SK-N-SH (cell line): ENCODE measurements at regions not wholly inside any gene's neighbourhood (a gene's known extent, or its start where the extent isn't known, plus 50 kb on each side); places are given as distances from the start of the nearest gene placed in this dataset.

Experiments
- CTCF ChIA-PET: fragments of 300-600, 350-600 bp; formaldehyde crosslinking; extraction: SDS; loops from one replicate; lab custom pipeline; 2021; lab: Yijun Ruan, JAX
- POLR2A ChIA-PET: fragments of 350-600 bp; sonication (Branson Sonifier 250); formaldehyde crosslinking; extraction: SDS; loops from one replicate; lab custom pipeline; 2020; ENCODE audit warnings: antibody characterized with exemption, inconsistent platforms; lab: Yijun Ruan, JAX
- DNase-seq: peaks from one replicate; pipeline ENCODE4 v3.0.0; 2012
- H2AFZ ChIP-seq: fragments of 200-600 bp; sonication (generic); 2 replicates; pipeline ENCODE4 v1.8.1; 2016; ENCODE audit warnings: antibody characterized with exemption, mild to moderate bottlenecking, low read depth
- H3F3A ChIP-seq: fragments of 200-600 bp; sonication (generic); replicated peaks from 2 replicates; pipeline ENCODE3; 2016; ENCODE audit warnings: antibody characterized with exemption, mild to moderate bottlenecking; ENCODE audit not compliant: insufficient read depth
- H3K27ac ChIP-seq, 2 experiments: fragments of 200-500 bp in 1 of 2; fragments of 200-600 bp in 1 of 2; sonication (Bioruptor generic) in 1 of 2; sonication (generic), shearing (Covaris generic) in 1 of 2; 2 replicates each; pipeline versions ENCODE4 v1.5.1 to v1.6.1; 2014 to 2016; ENCODE audit warnings: low read depth in 2 of 2, inconsistent platforms in 1 of 2, low read length in 1 of 2, mild to moderate bottlenecking in 1 of 2, mixed read lengths in 1 of 2
- H3K27me3 ChIP-seq: fragments of 200-600 bp; sonication (generic), shearing (Covaris generic); 2 replicates; pipeline ENCODE4 v1.6.1; 2016; ENCODE audit warnings: mixed run types; ENCODE audit not compliant: insufficient read depth
- H3K36me3 ChIP-seq, 2 experiments: fragments of 200-500 bp in 1 of 2; fragments of 200-600 bp in 1 of 2; sonication (Bioruptor generic) in 1 of 2; sonication (generic) in 1 of 2; replicated peaks in 1 of 2; 2 replicates each; pipeline versions ENCODE3 to v1.5.1; 2014 to 2016; ENCODE audit warnings: low read length in 1 of 2, mild to moderate bottlenecking in 1 of 2; ENCODE audit not compliant: insufficient read depth in 2 of 2, control insufficient read depth in 1 of 2
- H3K4me1 ChIP-seq, 2 experiments: fragments of 200-500 bp in 1 of 2; fragments of 200-600 bp in 1 of 2; sonication (Bioruptor generic) in 1 of 2; sonication (generic), shearing (Covaris generic) in 1 of 2; 2 replicates each; pipeline versions ENCODE4 v1.5.1 to v1.6.1; 2014 to 2016; ENCODE audit warnings: low read depth in 1 of 2, low read length in 1 of 2, mixed run types in 1 of 2; ENCODE audit not compliant: insufficient read depth in 2 of 2, control insufficient read depth in 1 of 2
- H3K4me2 ChIP-seq: fragments of 200-600 bp; sonication (generic), shearing (Covaris generic); 2 replicates; pipeline ENCODE4 v1.6.1; 2017; ENCODE audit warnings: mixed run types
- H3K4me3 ChIP-seq, 2 experiments: fragments of 200-500 bp in 1 of 2; fragments of 200-600 bp in 1 of 2; sonication (Bioruptor generic) in 1 of 2; sonication (generic), shearing (Covaris generic) in 1 of 2; 2 replicates each; pipeline versions ENCODE4 v1.5.1 to v1.8.1; 2014 to 2016; ENCODE audit warnings: low read depth in 2 of 2, inconsistent platforms in 1 of 2, low read length in 1 of 2, mild to moderate bottlenecking in 1 of 2, mixed read lengths in 1 of 2, moderate library complexity in 1 of 2
- H3K79me2 ChIP-seq: fragments of 200-600 bp; sonication (generic); 2 replicates; pipeline ENCODE4 v1.8.1; 2017; ENCODE audit warnings: mild to moderate bottlenecking; ENCODE audit not compliant: insufficient read depth
- H3K9ac ChIP-seq: fragments of 200-600 bp; sonication (generic); 2 replicates; pipeline ENCODE4 v1.6.1; 2017; ENCODE audit warnings: mixed run types
- H3K9me2 ChIP-seq: fragments of 200-600 bp; sonication (generic); 2 replicates; pipeline ENCODE4 v1.6.1; 2017; ENCODE audit warnings: mixed run types
- H3K9me3 ChIP-seq: fragments of 200-600 bp; sonication (generic); 2 replicates; pipeline ENCODE4 v1.6.1; 2017; ENCODE audit warnings: mixed run types, mild to moderate bottlenecking, moderate library complexity
- H4K20me1 ChIP-seq: fragments of 200-600 bp; sonication (generic); 2 replicates; pipeline ENCODE4 v1.6.1; 2017; ENCODE audit warnings: mild to moderate bottlenecking, mixed run types; ENCODE audit not compliant: insufficient read depth
- EP300 ChIP-seq, 2 experiments: IDR thresholded peaks; 2 replicates each; pipeline versions ENCODE4 v1.4.0 to v1.6.1; 2012; ENCODE audit warnings: borderline replicate concordance in 1 of 2, low read depth in 1 of 2, low read length in 1 of 2
- FOXJ3 ChIP-seq: sonication (generic); formaldehyde crosslinking; IDR thresholded peaks from 2 replicates; pipeline ENCODE4 v1.5.1; 2020; ENCODE audit warnings: mild to moderate bottlenecking, missing genetic modification reagents
- GABPA ChIP-seq: IDR thresholded peaks from 2 replicates; pipeline ENCODE4 v1.4.0; 2012; ENCODE audit warnings: low read depth, mild to moderate bottlenecking
- GATA2 ChIP-seq: sonication (generic); formaldehyde crosslinking; IDR thresholded peaks from 2 replicates; pipeline ENCODE4 v1.5.0; 2020; ENCODE audit warnings: mild to moderate bottlenecking, missing genetic modification reagents
- NFIC ChIP-seq: IDR thresholded peaks from 2 replicates; pipeline ENCODE4 v1.4.0; 2012; ENCODE audit warnings: borderline replicate concordance
- POLR2AphosphoS5 ChIP-seq: IDR thresholded peaks from 2 replicates; pipeline ENCODE4 v1.6.1; 2012; ENCODE audit warnings: low read depth, low read length
- RCOR1 ChIP-seq: fragments of 150-350 bp; IDR thresholded peaks from 2 replicates; pipeline ENCODE4 v1.6.1; 2017; ENCODE audit warnings: antibody characterized with exemption, low read length
- SIN3A ChIP-seq: IDR thresholded peaks from 2 replicates; pipeline ENCODE4 v1.6.1; 2012; ENCODE audit warnings: low read depth, mild to moderate bottlenecking, low read length, moderate library complexity, borderline replicate concordance
- TCF12 ChIP-seq: IDR thresholded peaks from 2 replicates; pipeline ENCODE4 v1.4.0; 2012
- TEAD4 ChIP-seq: IDR thresholded peaks from 2 replicates; pipeline ENCODE4 v1.4.0; 2012; ENCODE audit warnings: mild to moderate bottlenecking, borderline replicate concordance; ENCODE audit not compliant: insufficient read depth
- whole genome bisulfite sequencing: methylation state at CpG from one replicate; pipeline ENCODE4 v1.1.6; 2017; ENCODE audit warnings: low lambda C conversion rate; 5-methylcytosine and 5-hydroxymethylcytosine counted together
- TF ChIP-seq, protein P1 (sequence below): fragments of 150-350 bp; IDR thresholded peaks from 2 replicates; pipeline ENCODE4 v1.6.1; 2016; ENCODE audit warnings: mild to moderate bottlenecking, low read depth, low read length
- TF ChIP-seq, protein P2 (sequence below): fragments of 150-350 bp; IDR thresholded peaks from 2 replicates; pipeline ENCODE4 v1.6.1; 2017; ENCODE audit warnings: antibody characterized with exemption, low read length, low read depth, borderline replicate concordance
- TF ChIP-seq, protein P3 (sequence below): fragments of 200-600 bp; sonication (generic); IDR thresholded peaks from 2 replicates; pipeline ENCODE4 v1.6.1; 2017; ENCODE audit warnings: antibody characterized with exemption, mild to moderate bottlenecking, moderate library complexity
- TF ChIP-seq, protein P4 (sequence below): IDR thresholded peaks from 2 replicates; pipeline ENCODE4 v1.4.0; 2012; ENCODE audit warnings: low read depth
- TF ChIP-seq, protein P5 (sequence below): IDR thresholded peaks from 2 replicates; pipeline ENCODE4; 2012

DNA sequence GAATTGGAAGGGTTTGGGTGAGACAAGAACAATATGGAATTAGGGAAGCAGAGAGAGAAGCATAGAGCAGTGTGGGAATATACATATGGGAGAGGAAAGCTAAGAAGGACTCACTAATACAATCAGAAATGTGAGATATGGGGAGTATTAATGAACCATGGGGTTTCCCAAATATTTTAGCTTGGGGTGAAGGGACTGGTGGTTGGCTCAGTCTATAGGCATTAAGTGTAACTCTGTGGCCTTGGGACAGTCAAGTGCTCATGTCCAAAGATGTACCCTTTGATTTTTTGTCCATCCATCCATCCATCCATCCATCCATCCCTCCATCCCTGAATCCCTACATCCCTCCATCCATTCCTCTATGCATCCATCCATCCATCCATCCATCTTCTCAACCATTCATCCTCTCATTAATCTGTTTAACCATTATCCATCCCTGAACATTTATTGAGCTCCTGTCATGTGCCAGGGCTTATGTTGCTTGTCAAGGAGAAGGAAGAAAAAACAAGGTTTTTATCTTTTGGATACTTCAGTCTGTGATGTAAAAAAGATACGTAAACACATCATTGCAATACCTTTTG, 263.4 kb upstream of the CHD6 start:
- TF ChIP-seq TEAD4 (no peak), GATA2 (CRISPR knock-in tag) (no peak), NFIC (no peak), GABPA (no peak), FOXJ3 (CRISPR knock-in tag) (no peak), EP300 (IDR thresholded peaks at IDR 0.05; ENCODE audit: borderline replicate concordance in 1 of 2, low read depth in 1 of 2, low read length in 1 of 2) (no peak), TCF12 (no peak), RCOR1 (no peak), POLR2AphosphoS5 (no peak), SIN3A (no peak)
- TF ChIP-seq, protein P1, sequence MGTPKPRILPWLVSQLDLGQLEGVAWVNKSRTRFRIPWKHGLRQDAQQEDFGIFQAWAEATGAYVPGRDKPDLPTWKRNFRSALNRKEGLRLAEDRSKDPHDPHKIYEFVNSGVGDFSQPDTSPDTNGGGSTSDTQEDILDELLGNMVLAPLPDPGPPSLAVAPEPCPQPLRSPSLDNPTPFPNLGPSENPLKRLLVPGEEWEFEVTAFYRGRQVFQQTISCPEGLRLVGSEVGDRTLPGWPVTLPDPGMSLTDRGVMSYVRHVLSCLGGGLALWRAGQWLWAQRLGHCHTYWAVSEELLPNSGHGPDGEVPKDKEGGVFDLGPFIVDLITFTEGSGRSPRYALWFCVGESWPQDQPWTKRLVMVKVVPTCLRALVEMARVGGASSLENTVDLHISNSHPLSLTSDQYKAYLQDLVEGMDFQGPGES: no peak
- TF ChIP-seq, protein P2, sequence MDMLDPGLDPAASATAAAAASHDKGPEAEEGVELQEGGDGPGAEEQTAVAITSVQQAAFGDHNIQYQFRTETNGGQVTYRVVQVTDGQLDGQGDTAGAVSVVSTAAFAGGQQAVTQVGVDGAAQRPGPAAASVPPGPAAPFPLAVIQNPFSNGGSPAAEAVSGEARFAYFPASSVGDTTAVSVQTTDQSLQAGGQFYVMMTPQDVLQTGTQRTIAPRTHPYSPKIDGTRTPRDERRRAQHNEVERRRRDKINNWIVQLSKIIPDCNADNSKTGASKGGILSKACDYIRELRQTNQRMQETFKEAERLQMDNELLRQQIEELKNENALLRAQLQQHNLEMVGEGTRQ: no peak
- TF ChIP-seq, protein P3, sequence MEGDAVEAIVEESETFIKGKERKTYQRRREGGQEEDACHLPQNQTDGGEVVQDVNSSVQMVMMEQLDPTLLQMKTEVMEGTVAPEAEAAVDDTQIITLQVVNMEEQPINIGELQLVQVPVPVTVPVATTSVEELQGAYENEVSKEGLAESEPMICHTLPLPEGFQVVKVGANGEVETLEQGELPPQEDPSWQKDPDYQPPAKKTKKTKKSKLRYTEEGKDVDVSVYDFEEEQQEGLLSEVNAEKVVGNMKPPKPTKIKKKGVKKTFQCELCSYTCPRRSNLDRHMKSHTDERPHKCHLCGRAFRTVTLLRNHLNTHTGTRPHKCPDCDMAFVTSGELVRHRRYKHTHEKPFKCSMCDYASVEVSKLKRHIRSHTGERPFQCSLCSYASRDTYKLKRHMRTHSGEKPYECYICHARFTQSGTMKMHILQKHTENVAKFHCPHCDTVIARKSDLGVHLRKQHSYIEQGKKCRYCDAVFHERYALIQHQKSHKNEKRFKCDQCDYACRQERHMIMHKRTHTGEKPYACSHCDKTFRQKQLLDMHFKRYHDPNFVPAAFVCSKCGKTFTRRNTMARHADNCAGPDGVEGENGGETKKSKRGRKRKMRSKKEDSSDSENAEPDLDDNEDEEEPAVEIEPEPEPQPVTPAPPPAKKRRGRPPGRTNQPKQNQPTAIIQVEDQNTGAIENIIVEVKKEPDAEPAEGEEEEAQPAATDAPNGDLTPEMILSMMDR: no peak
- TF ChIP-seq, protein P4, sequence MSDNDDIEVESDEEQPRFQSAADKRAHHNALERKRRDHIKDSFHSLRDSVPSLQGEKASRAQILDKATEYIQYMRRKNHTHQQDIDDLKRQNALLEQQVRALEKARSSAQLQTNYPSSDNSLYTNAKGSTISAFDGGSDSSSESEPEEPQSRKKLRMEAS: no peak
- TF ChIP-seq, protein P5, sequence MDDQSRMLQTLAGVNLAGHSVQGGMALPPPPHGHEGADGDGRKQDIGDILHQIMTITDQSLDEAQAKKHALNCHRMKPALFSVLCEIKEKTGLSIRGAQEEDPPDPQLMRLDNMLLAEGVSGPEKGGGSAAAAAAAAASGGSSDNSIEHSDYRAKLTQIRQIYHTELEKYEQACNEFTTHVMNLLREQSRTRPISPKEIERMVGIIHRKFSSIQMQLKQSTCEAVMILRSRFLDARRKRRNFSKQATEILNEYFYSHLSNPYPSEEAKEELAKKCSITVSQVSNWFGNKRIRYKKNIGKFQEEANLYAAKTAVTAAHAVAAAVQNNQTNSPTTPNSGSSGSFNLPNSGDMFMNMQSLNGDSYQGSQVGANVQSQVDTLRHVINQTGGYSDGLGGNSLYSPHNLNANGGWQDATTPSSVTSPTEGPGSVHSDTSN: no peak
- H2AFZ ChIP-seq: no peak overlapping the region
- H3F3A ChIP-seq: no peaks in the 10 kb centered on the region
- no peak overlapping the region for H3K9ac ChIP-seq
- no peak overlapping the region for H3K4me2 ChIP-seq
- POLR2A ChIA-PET: no interaction called here
- H3K36me3 ChIP-seq: no peaks in the 10 kb centered on the region
- H3K9me3 ChIP-seq: no peaks in the 10 kb centered on the region
- H4K20me1 ChIP-seq: no peaks in the 10 kb centered on the region
- WGBS: 27% methylated on average over 1 of the region's 1 CpG
- H3K4me1 ChIP-seq: no peaks in the 10 kb centered on the region
- no peak overlapping the region for H3K27ac ChIP-seq
- CTCF ChIA-PET: interaction anchor here (1.2 to 1.4 kb wide), 2 partner anchors 143 to 144 kb away, joined by 3 read pairs; no protein-coding TSS in a partner anchor
- DNase-seq: no peak
- no peak overlapping the region for H3K4me3 ChIP-seq
- H3K79me2 ChIP-seq: no peaks in the 10 kb centered on the region
- no peaks in the 10 kb centered on the region for H3K27me3 ChIP-seq
- no peaks in the 10 kb centered on the region for H3K9me2 ChIP-seq
